ENCODE measurements at regions not wholly inside any gene's neighbourhood (a gene's known extent, or its start where the extent isn't known, plus 50 kb on each side); places are given as distances from the start of the nearest gene placed in this dataset.
"Not testable (repeated sequence)": the region's sequence is repeated elsewhere in the genome, so short reads cannot be mapped to it uniquely, and the experiment has no call there.

DNA sequence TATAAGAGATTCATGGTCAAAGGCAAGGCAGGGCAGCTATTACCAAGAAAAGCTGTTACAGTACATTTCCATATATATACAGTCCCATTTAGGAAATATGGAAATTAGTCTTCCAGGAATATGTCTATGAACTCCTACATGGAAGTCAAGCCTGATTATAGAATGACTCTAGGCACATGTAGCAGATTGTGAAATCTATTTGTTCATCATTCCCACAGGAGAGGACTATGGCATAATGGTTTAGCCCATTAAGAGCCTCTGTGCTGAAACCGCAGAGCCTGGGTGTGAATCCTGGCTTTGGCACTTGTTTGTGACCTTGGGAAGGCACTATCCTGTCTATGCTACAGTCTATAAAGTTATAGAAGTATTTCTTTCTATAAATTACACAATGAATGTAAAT lies 764.8 kb downstream of the RAPGEF2 start:
- ChIA-PET CTCF (no interaction called here), POLR2A (no interaction called here)
- no peak for DNase-seq (ENCODE audit: extremely low spot score)
- TF ChIP-seq, protein P1, sequence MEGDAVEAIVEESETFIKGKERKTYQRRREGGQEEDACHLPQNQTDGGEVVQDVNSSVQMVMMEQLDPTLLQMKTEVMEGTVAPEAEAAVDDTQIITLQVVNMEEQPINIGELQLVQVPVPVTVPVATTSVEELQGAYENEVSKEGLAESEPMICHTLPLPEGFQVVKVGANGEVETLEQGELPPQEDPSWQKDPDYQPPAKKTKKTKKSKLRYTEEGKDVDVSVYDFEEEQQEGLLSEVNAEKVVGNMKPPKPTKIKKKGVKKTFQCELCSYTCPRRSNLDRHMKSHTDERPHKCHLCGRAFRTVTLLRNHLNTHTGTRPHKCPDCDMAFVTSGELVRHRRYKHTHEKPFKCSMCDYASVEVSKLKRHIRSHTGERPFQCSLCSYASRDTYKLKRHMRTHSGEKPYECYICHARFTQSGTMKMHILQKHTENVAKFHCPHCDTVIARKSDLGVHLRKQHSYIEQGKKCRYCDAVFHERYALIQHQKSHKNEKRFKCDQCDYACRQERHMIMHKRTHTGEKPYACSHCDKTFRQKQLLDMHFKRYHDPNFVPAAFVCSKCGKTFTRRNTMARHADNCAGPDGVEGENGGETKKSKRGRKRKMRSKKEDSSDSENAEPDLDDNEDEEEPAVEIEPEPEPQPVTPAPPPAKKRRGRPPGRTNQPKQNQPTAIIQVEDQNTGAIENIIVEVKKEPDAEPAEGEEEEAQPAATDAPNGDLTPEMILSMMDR (IDR thresholded peaks at IDR 0.05; ENCODE audit: control extremely low read depth, extremely low read depth, low read depth, missing control alignments), result no peak

DNA sequence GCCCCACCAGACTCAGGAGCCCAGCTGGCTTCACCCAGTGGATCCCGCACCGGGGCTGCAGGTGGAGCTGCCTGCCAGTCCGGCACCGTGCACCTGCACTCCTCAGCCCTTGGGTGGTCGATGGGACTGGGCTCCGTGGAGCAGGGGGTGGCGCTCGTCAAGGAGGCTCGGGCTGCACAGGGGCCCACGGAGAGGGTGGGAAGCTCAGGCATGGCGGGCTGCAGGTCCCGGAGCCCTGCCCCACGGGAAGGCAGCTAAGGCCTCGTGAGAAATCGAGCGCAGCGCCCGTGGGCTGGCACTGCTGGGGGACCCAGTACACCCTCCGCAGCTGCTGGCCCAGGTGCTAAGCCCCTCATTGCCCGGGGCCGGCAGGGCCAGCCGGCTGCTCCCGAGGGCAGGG lies 766.1 kb downstream of the RAPGEF2 start:
- POLR2A ChIA-PET; DNase-seq (ENCODE audit: extremely low spot score): not testable (repeated sequence)
- CTCF ChIA-PET, result interaction anchor here (1.2 to 1.4 kb wide), 2 partner anchors 11 to 17 kb away, joined by 3 read pairs; no protein-coding TSS in a partner anchor

DNA sequence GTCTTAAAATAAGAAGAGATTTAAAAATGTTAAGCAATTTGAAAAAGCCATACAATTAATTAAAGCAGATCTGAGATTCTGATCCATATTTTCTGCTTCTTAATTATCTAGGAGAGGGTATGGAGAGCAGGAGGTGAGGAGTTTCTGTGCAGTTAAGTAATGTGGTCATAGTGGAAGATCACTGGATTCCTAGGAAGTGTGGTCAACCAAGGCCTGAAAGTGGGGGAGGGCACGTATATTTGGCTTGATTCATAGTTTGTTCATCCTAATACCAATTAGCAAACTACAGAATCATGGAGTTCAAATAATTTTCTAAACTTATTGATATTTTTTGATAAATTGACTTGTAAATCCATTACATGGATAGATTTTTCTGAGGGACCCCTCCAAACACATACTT lies 768.3 kb downstream of the RAPGEF2 start:
- TF ChIP-seq, protein P1 (IDR thresholded peaks at IDR 0.05; ENCODE audit: control extremely low read depth, extremely low read depth, low read depth, missing control alignments), result no peak
- CTCF ChIA-PET, result interaction anchor here (1.1 kb wide), 1 partner anchor 12 kb away, joined by 4 read pairs; no protein-coding TSS in a partner anchor
- DNase-seq (ENCODE audit: extremely low spot score), result no peak
- POLR2A ChIA-PET, result no interaction called here

DNA sequence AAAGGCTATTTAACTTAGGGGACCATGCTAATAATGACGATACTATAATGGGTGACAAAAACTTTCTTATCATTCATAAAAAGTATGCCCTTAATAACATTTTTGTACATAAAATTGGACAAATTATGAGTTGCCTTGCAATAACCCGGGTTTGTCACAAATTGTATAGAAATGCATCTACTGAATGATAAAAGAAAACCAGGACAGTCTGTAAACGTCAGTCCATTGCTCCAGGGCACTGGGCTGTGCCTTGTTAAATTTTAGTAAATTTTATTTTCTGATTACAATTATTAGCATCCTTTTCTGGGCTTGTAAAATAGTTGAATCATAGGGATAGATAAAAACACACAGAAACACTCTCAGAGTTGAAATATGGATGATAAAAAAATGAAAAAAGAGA lies 778.3 kb downstream of the RAPGEF2 start:
- no peak for DNase-seq (ENCODE audit: extremely low spot score)
- TF ChIP-seq, protein P1 (IDR thresholded peaks at IDR 0.05; ENCODE audit: control extremely low read depth, extremely low read depth, low read depth, missing control alignments), result no peak
- POLR2A ChIA-PET, result no interaction called here
- CTCF ChIA-PET, result no interaction called here

DNA sequence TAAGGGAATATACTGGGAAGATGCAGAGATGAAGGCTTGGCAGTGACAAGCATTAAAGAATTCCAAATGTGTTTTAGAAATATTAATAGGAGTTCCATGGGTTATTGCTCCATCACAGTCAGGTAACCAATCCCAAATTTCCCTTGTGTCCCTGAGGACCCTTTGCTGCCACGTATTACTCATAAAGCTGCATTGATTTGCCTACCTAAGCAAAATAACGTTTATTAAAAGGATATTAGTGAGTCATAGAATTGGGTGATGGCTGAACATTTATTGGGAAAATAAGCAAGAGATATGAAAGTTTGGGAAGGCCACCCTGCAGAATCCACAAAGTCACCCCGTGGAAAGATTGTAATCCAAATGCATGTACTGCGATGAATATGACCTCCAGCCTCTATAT lies 782.1 kb downstream of the RAPGEF2 start:
- TF ChIP-seq, protein P1 (IDR thresholded peaks at IDR 0.05; ENCODE audit: control extremely low read depth, extremely low read depth, low read depth, missing control alignments), result no peak
- CTCF ChIA-PET, result interaction anchor here (1.6 kb wide), 1 partner anchor 16 kb away, joined by 3 read pairs; no protein-coding TSS in a partner anchor
- POLR2A ChIA-PET, result no interaction called here
- DNase-seq (ENCODE audit: extremely low spot score), result no peak

DNA sequence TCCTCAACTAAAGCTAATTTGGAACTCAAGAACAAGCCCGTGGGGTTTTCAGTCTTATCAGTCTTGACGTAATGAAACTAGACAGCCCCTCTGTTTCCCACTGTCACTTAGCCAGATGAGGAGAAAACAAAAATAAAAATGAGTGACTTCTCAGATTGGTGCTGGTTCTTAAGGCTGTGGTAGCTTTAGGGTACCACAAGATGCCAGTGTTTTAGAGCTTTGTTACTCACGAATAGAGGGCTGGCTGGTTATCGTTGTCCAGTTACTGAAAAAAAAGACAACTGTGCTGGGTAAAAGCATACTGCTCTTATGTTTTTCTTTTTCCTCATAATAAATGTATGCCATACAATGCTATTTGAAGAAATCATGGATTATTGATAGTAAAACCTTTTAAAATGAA lies 796.7 kb downstream of the RAPGEF2 start:
- no peak for DNase-seq (ENCODE audit: extremely low spot score)
- TF ChIP-seq, protein P1 (IDR thresholded peaks at IDR 0.05; ENCODE audit: control extremely low read depth, extremely low read depth, low read depth, missing control alignments), result no peak
- CTCF ChIA-PET, result interaction anchor here (1.0 to 1.3 kb wide), 2 partner anchors 14 to 47 kb away, joined by 3 to 4 read pairs; no protein-coding TSS in a partner anchor
- POLR2A ChIA-PET, result no interaction called here

DNA sequence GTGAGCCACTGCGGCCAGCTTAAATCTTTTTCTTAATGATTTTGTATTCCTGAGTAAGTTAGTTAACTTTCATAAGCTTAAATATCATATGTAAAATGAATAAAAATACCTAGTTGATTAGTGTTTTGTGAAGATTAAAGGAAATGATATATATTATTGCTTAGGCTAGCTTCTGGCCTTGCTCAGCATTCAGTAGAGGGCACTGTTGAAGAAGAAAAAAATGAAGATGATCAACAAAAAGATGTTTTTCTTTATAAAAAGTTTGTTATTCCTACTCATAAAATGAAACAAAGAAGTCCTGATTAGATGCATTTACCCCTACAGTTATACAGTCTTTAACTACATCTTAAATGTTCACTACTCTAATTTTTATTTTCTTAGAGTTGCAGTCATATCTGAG lies 797.7 kb downstream of the RAPGEF2 start:
- CTCF ChIA-PET, result interaction anchor here (1.1 kb wide), 1 partner anchor 16 kb away, joined by 3 read pairs; no protein-coding TSS in a partner anchor
- POLR2A ChIA-PET, result no interaction called here
- no peak for DNase-seq (ENCODE audit: extremely low spot score)
- TF ChIP-seq, protein P1 (IDR thresholded peaks at IDR 0.05; ENCODE audit: control extremely low read depth, extremely low read depth, low read depth, missing control alignments), result no peak
